PC-9 (cell line): ENCODE measurements at regions not wholly inside any gene's neighbourhood (a gene's known extent, or its start where the extent isn't known, plus 50 kb on each side); places are given as distances from the start of the nearest gene placed in this dataset.

ENCODE experiments used
- EZH2 ChIP-seq: fragments of 200-600 bp; sonication (generic); IDR thresholded peaks from 2 replicates; pipeline ENCODE4 v1.8.0; 2017; ENCODE audit warnings: antibody characterized with exemption, low read depth
- TF ChIP-seq, protein P1 (sequence below): fragments of 200-600 bp; sonication (generic); conservative IDR thresholded peaks from 2 replicates; pipeline ENCODE4 v1.6.1; 2017; ENCODE audit warnings: mixed run types, antibody characterized with exemption, mild to moderate bottlenecking, moderate library complexity

- TF ChIP-seq, protein P1, sequence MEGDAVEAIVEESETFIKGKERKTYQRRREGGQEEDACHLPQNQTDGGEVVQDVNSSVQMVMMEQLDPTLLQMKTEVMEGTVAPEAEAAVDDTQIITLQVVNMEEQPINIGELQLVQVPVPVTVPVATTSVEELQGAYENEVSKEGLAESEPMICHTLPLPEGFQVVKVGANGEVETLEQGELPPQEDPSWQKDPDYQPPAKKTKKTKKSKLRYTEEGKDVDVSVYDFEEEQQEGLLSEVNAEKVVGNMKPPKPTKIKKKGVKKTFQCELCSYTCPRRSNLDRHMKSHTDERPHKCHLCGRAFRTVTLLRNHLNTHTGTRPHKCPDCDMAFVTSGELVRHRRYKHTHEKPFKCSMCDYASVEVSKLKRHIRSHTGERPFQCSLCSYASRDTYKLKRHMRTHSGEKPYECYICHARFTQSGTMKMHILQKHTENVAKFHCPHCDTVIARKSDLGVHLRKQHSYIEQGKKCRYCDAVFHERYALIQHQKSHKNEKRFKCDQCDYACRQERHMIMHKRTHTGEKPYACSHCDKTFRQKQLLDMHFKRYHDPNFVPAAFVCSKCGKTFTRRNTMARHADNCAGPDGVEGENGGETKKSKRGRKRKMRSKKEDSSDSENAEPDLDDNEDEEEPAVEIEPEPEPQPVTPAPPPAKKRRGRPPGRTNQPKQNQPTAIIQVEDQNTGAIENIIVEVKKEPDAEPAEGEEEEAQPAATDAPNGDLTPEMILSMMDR: no peak
- TF ChIP-seq EZH2: no peak
Measured at GRCh38 chr11:116426761-116427160, 346.0 kb downstream of the BUD13 start.
